HL-60 (cell line): ENCODE measurements at regions not wholly inside any gene's neighbourhood (a gene's known extent, or its start where the extent isn't known, plus 50 kb on each side); places are given as distances from the start of the nearest gene placed in this dataset.
A peak's percentile ranks its signal among the peaks of the same experiment; 100 is the strongest.

Source experiments
- DNase-seq, 2 experiments: peaks; one replicate each; pipeline ENCODE4 v3.0.0-alpha.2; 2010 to 2020; ENCODE audit warnings: low read depth in 1 of 2, low spot score in 1 of 2
- H3K27ac ChIP-seq: fragments of 250-450 bp; sonication (Bioruptor Pico); replicated peaks from 2 replicates; pipeline ENCODE4 v1.5.1; 2020; ENCODE audit warnings: mild to moderate bottlenecking, moderate library complexity
- H3K27me3 ChIP-seq: fragments of 250-450 bp; sonication (Bioruptor Pico); 2 replicates; pipeline ENCODE4 v1.5.1; 2021; ENCODE audit warnings: mild to moderate bottlenecking, moderate library complexity; ENCODE audit not compliant: insufficient read depth, poor library complexity, severe bottlenecking
- H3K4me3 ChIP-seq: replicated peaks from 2 replicates; pipeline ENCODE4 v1.5.1; 2011; ENCODE audit warnings: mild to moderate bottlenecking, control low read depth, low read length; ENCODE audit not compliant: insufficient read depth
- GABPA ChIP-seq: IDR thresholded peaks from 2 replicates; pipeline ENCODE4 v1.6.1; 2012; ENCODE audit warnings: low read depth
- POLR2AphosphoS5 ChIP-seq: IDR thresholded peaks from 2 replicates; pipeline ENCODE4 v1.6.1; 2012; ENCODE audit warnings: low read depth
- SPI1 ChIP-seq: IDR thresholded peaks from 2 replicates; pipeline ENCODE4 v1.6.1; 2012; ENCODE audit warnings: low read depth, mild to moderate bottlenecking, borderline replicate concordance
- TF ChIP-seq, protein P1 (sequence below): IDR thresholded peaks from one replicate; pipeline ENCODE4 v1.5.1; 2011; ENCODE audit warnings: low read length, control low read depth, inconsistent platforms; ENCODE audit not compliant: insufficient read depth
- TF ChIP-seq, protein P2 (sequence below): IDR thresholded peaks from 2 replicates; pipeline ENCODE4 v1.6.1; 2012; ENCODE audit warnings: low read depth; ENCODE audit not compliant: insufficient replicate concordance

- peaks cover 6% of the 10 kb centered on the region for H3K27me3 ChIP-seq
- TF ChIP-seq POLR2AphosphoS5 = no peak
- no peak for TF ChIP-seq SPI1
- TF ChIP-seq, protein P1, sequence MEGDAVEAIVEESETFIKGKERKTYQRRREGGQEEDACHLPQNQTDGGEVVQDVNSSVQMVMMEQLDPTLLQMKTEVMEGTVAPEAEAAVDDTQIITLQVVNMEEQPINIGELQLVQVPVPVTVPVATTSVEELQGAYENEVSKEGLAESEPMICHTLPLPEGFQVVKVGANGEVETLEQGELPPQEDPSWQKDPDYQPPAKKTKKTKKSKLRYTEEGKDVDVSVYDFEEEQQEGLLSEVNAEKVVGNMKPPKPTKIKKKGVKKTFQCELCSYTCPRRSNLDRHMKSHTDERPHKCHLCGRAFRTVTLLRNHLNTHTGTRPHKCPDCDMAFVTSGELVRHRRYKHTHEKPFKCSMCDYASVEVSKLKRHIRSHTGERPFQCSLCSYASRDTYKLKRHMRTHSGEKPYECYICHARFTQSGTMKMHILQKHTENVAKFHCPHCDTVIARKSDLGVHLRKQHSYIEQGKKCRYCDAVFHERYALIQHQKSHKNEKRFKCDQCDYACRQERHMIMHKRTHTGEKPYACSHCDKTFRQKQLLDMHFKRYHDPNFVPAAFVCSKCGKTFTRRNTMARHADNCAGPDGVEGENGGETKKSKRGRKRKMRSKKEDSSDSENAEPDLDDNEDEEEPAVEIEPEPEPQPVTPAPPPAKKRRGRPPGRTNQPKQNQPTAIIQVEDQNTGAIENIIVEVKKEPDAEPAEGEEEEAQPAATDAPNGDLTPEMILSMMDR = no peak
- TF ChIP-seq, protein P2, sequence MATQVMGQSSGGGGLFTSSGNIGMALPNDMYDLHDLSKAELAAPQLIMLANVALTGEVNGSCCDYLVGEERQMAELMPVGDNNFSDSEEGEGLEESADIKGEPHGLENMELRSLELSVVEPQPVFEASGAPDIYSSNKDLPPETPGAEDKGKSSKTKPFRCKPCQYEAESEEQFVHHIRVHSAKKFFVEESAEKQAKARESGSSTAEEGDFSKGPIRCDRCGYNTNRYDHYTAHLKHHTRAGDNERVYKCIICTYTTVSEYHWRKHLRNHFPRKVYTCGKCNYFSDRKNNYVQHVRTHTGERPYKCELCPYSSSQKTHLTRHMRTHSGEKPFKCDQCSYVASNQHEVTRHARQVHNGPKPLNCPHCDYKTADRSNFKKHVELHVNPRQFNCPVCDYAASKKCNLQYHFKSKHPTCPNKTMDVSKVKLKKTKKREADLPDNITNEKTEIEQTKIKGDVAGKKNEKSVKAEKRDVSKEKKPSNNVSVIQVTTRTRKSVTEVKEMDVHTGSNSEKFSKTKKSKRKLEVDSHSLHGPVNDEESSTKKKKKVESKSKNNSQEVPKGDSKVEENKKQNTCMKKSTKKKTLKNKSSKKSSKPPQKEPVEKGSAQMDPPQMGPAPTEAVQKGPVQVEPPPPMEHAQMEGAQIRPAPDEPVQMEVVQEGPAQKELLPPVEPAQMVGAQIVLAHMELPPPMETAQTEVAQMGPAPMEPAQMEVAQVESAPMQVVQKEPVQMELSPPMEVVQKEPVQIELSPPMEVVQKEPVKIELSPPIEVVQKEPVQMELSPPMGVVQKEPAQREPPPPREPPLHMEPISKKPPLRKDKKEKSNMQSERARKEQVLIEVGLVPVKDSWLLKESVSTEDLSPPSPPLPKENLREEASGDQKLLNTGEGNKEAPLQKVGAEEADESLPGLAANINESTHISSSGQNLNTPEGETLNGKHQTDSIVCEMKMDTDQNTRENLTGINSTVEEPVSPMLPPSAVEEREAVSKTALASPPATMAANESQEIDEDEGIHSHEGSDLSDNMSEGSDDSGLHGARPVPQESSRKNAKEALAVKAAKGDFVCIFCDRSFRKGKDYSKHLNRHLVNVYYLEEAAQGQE = no peak
- TF ChIP-seq GABPA = no peak
- H3K27ac ChIP-seq = peak overlapping the region; percentile 48
- peak overlapping the region; percentile 62 for H3K4me3 ChIP-seq
- DNase-seq = no peak
Measured at GRCh38 chr20:2207770-2208097, 88.1 kb upstream of the TGM3 start.

DNA sequence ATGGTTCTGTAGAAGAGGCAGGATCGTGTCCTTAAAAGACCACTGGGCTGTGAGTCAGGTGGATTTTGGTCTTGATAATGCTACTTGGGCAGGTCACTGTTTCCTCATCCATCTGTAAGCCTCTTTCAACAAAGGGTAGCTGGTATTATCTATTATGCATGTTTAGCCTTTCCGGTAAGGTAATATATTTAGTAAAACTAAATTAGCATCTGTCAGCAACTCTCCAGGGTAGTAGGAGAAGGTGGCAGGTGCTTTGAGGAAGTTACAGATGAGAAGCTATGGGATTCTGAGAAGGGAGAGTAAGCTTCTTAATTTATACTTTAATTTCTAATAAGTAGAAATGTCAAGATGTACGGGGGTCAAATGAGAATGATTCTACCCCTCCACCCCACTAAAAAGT lies 86.9 kb upstream of the TGM3 start:
- no peak overlapping the region for H3K27ac ChIP-seq
- H3K4me3 ChIP-seq = no peak overlapping the region
- TF ChIP-seq SPI1 (no peak), POLR2AphosphoS5 (no peak)
- DNase-seq = no peak
- peaks cover 6% of the 10 kb centered on the region for H3K27me3 ChIP-seq

- H3K4me3 ChIP-seq = no peak overlapping the region
- DNase-seq = peak; percentile 21 to 33
- H3K27ac ChIP-seq = no peak overlapping the region
- peaks cover 6% of the 10 kb centered on the region for H3K27me3 ChIP-seq
- TF ChIP-seq POLR2AphosphoS5 (no peak), GABPA (no peak), SPI1 (no peak)
- TF ChIP-seq, protein P2 = no peak
- TF ChIP-seq, protein P1 = no peak
Measured at GRCh38 chr20:2210646-2211552, 84.9 kb upstream of the TGM3 start.

- DNase-seq = no peak
- Histone ChIP-seq H3K4me3 (no peak overlapping the region), H3K27me3 (no peaks in the 10 kb centered on the region), H3K27ac (no peak overlapping the region)
- TF ChIP-seq, protein P1 = no peak
- TF ChIP-seq, protein P2 = no peak
- TF ChIP-seq GABPA = no peak
Measured at GRCh38 chr20:2212456-2213015, 83.3 kb upstream of the TGM3 start.
